ENCODE measurements at regions not wholly inside any gene's neighbourhood (a gene's known extent, or its start where the extent isn't known, plus 50 kb on each side); places are given as distances from the start of the nearest gene placed in this dataset.
A peak's percentile ranks its signal among the peaks of the same experiment; 100 is the strongest.

DNA sequence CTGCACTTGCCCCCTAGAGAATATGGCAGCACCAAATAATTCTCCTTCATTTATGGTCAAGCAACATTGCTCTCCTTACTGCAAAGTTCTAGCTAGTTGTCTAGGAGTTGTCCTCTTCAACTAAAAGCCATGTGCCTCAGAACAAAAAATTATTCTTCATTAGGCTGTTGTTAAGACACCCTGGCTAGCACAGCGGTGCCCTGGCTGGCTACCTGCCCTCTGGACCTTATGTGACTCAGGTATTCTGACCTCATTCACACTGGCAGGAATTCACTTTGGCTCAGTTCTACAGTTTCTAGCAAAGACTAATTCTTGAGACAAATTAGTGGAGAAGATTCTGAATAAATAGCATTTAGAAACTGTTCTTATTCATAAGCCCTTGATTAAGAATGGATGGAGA lies 224.4 kb upstream of the KRR1 start:
- Mint-ChIP-seq H3K27ac (no peak overlapping the region), H3K4me1 (peaks cover 0 to 2% (median 0%) of the 10 kb centered on the region in 7 donors), H3K4me3 (no peak overlapping the region), H3K27me3 (no peaks in the 10 kb centered on the region), H3K9me3 (peaks cover 0 to 4% (median 0%) of the 10 kb centered on the region in 11 donors), H3K36me3 (no peaks in the 10 kb centered on the region)
- H3K36me3 ChIP-seq (ENCODE audit: control insufficient read depth in 2 of 3, insufficient read depth in 3 of 3, low read length in 3 of 3) = no peaks in the 10 kb centered on the region
- peaks cover 0 to 4% of the 10 kb centered on the region in 2 donors for H3K4me1 ChIP-seq (ENCODE audit: control insufficient read depth in 2 of 2, insufficient read depth in 2 of 2, low read length in 2 of 2)
- H3K27ac ChIP-seq (ENCODE audit: low read depth, low read length) = no peak overlapping the region
- H3K27me3 ChIP-seq (ENCODE audit: control insufficient read depth in 2 of 2, insufficient read depth in 2 of 2, low read length in 2 of 2) = no peaks in the 10 kb centered on the region
- no peak for ATAC-seq
- DNase-seq = no peak
- ChIA-PET CTCF (no interaction called here), POLR2A (no interaction called here)
- no peaks in the 10 kb centered on the region for H3K9me3 ChIP-seq (ENCODE audit: control insufficient read depth in 2 of 3, low read length in 3 of 3)
- intact Hi-C loops (cut with micrococcal nuclease) = no loop called here
- H3K4me3 ChIP-seq (ENCODE audit: low read length) = no peak overlapping the region

DNA sequence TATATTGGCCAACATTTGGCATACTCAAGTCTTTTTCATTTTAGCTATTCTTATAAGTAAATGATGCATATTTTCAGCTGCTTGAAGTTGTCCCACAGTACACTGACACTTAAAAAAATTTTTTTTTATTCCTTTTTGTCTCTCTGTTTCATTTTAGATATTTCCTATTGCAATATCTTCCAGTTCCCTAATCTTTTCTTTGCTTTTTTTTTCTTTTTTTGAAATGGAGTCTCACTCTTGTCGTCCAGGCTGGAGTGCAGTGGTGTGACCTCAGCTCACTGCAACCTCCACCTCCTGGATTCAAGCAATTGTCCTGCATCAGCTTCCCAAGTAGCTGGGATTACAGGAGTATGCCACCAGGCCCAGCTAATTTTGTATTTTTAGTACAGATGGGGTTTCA lies 217.4 kb upstream of the KRR1 start:
- DNase-seq (no peak), ATAC-seq (no peak)
- no peaks in the 10 kb centered on the region for H3K4me1 ChIP-seq (ENCODE audit: control insufficient read depth in 2 of 2, insufficient read depth in 2 of 2, low read length in 2 of 2)
- H3K36me3 ChIP-seq (ENCODE audit: control insufficient read depth in 2 of 3, insufficient read depth in 3 of 3, low read length in 3 of 3) = no peaks in the 10 kb centered on the region
- H3K27me3 Mint-ChIP-seq = peaks cover 0 to 6% (median 0%) of the 10 kb centered on the region in 5 donors
- no peak overlapping the region for H3K27ac ChIP-seq (ENCODE audit: low read depth, low read length)
- peaks cover 0 to 4% (median 0%) of the 10 kb centered on the region in 5 donors for H3K36me3 Mint-ChIP-seq
- peaks cover 0 to 4% (median 0%) of the 10 kb centered on the region in 11 donors for H3K9me3 Mint-ChIP-seq
- H3K4me3 Mint-ChIP-seq = no peak overlapping the region
- no peaks in the 10 kb centered on the region for H3K27me3 ChIP-seq (ENCODE audit: control insufficient read depth in 2 of 2, insufficient read depth in 2 of 2, low read length in 2 of 2)
- POLR2A ChIA-PET = no interaction called here
- no peak overlapping the region for H3K27ac Mint-ChIP-seq
- H3K4me3 ChIP-seq (ENCODE audit: low read length) = no peak overlapping the region
- CTCF ChIA-PET = no interaction called here
- H3K4me1 Mint-ChIP-seq = no peaks in the 10 kb centered on the region
- intact Hi-C loops (cut with micrococcal nuclease) = no loop called here
- H3K9me3 ChIP-seq (ENCODE audit: control insufficient read depth in 2 of 3, low read length in 3 of 3) = no peaks in the 10 kb centered on the region

DNA sequence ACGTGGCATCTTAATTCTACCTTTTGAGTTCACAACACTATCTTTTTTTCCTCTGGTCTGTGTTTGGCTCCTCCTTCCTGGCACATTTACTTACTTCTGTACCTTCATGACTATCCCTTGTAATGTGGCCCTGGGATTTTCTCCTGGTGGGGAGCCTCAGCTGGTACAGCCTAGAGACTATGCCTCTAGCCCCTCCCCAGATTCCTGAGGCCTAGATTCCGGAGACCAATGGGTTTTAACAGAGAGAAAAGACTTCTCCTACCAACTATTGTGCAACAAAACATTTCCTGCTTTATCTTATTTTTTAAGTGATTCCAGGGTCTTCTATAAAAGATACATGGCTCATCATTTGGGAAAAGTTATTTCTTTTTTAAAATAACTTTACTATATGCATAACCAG lies 216.2 kb upstream of the KRR1 start:
- peaks cover 0 to 5% (median 0%) of the 10 kb centered on the region in 5 donors for H3K36me3 Mint-ChIP-seq
- no peaks in the 10 kb centered on the region for H3K36me3 ChIP-seq (ENCODE audit: control insufficient read depth in 2 of 3, insufficient read depth in 3 of 3, low read length in 3 of 3)
- H3K27me3 Mint-ChIP-seq = peaks cover 0 to 6% (median 0%) of the 10 kb centered on the region in 5 donors
- ChIA-PET CTCF (no interaction called here), POLR2A (interaction anchor here (0.7 kb wide), 1 partner anchor 334 kb away, joined by 3 read pairs; no protein-coding TSS in a partner anchor)
- H3K9me3 Mint-ChIP-seq = peaks cover 0 to 3% (median 0%) of the 10 kb centered on the region in 11 donors
- no peaks in the 10 kb centered on the region for H3K27me3 ChIP-seq (ENCODE audit: control insufficient read depth in 2 of 2, insufficient read depth in 2 of 2, low read length in 2 of 2)
- H3K27ac ChIP-seq (ENCODE audit: low read depth, low read length) = no peak overlapping the region
- no peaks in the 10 kb centered on the region for H3K9me3 ChIP-seq (ENCODE audit: control insufficient read depth in 2 of 3, low read length in 3 of 3)
- H3K4me3 Mint-ChIP-seq = no peak overlapping the region
- no peak overlapping the region for H3K4me3 ChIP-seq (ENCODE audit: low read length)
- peaks cover 6 to 11% (median 9%) of the 10 kb centered on the region in 7 donors for H3K4me1 Mint-ChIP-seq
- intact Hi-C loops (cut with micrococcal nuclease) = no loop called here
- peak overlapping the region in 1 of 9 donors; percentile 41 for H3K27ac Mint-ChIP-seq
- ATAC-seq (no peak), DNase-seq (no peak)
- H3K4me1 ChIP-seq (ENCODE audit: control insufficient read depth in 2 of 2, insufficient read depth in 2 of 2, low read length in 2 of 2) = peaks cover 3 to 7% of the 10 kb centered on the region in 2 donors

DNA sequence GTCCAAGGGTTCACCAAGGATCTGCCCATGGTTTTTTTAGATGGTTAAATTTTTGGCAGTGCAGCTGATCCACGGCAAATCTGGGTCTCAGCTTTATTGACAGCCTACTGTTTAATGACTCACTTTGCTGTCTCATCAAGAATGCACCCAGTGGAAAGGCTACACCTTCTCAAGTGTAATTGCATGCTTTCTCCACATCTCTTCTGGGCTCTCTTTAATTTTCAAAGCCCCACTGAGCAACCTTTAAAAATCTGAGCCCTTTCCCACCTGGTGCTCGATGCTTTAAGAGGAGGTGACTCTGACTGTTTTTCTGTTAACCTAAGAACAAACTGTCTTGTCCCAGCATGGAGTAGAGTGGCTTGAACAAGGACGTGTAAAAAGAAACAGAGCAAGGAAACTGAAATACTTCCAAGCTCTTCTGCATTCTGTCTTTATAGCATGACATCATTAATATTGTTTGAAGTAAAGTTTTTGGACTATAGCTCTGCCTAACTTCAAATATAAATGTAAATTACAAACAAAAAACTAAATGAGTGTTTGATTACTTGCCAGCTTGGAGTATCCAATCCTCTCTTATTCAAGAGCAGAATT lies 214.2 kb upstream of the KRR1 start:
- no peaks in the 10 kb centered on the region for H3K36me3 ChIP-seq (ENCODE audit: control insufficient read depth in 2 of 3, insufficient read depth in 3 of 3, low read length in 3 of 3)
- H3K4me3 ChIP-seq (ENCODE audit: low read length) = no peak overlapping the region
- H3K36me3 Mint-ChIP-seq = peaks cover 0 to 5% (median 0%) of the 10 kb centered on the region in 5 donors
- intact Hi-C loops (cut with micrococcal nuclease) = no loop called here
- DNase-seq (no peak), ATAC-seq (no peak)
- H3K27me3 ChIP-seq (ENCODE audit: control insufficient read depth in 2 of 2, insufficient read depth in 2 of 2, low read length in 2 of 2) = no peaks in the 10 kb centered on the region
- H3K4me1 ChIP-seq (ENCODE audit: control insufficient read depth in 2 of 2, insufficient read depth in 2 of 2, low read length in 2 of 2) = peaks cover 3 to 7% of the 10 kb centered on the region in 2 donors
- CTCF ChIA-PET = interaction anchor here (0.8 kb wide), 1 partner anchor 15 kb away, joined by 3 read pairs; no protein-coding TSS in a partner anchor
- H3K4me3 Mint-ChIP-seq = no peak overlapping the region
- no peak overlapping the region for H3K27ac Mint-ChIP-seq
- peaks cover 11 to 18% (median 13%) of the 10 kb centered on the region in 7 donors for H3K4me1 Mint-ChIP-seq
- peaks cover 0 to 6% (median 0%) of the 10 kb centered on the region in 5 donors for H3K27me3 Mint-ChIP-seq
- H3K9me3 Mint-ChIP-seq = peaks cover 0 to 3% (median 0%) of the 10 kb centered on the region in 11 donors
- POLR2A ChIA-PET = no interaction called here
- H3K9me3 ChIP-seq (ENCODE audit: control insufficient read depth in 2 of 3, low read length in 3 of 3) = no peaks in the 10 kb centered on the region
- no peak overlapping the region for H3K27ac ChIP-seq (ENCODE audit: low read depth, low read length)

DNA sequence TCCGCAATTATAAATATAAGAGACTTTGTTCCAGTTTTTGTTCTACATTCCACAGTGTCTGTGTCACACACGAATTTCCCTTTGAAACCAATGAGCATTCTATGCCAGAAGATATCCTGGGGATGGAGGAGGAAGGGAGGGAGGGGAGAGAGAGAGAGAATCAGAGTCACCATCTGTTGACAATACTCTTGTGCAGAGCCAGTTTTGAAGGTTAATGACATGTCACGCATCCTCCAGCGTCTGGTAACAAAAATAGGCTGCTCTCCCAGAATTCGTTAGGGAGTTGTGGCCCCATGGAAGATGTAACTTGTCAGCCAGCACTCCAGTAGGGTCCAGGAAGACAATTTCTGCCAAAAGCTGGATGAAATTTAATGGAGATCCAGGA lies 213.5 kb upstream of the KRR1 start:
- intact Hi-C loops (cut with micrococcal nuclease) = loop anchor here (5.0 kb wide), 2 partner anchors 212 to 307 kb away; partner anchors contain the start of gene PHLDA1 (in 2 of the 2)
- no peaks in the 10 kb centered on the region for H3K27me3 ChIP-seq (ENCODE audit: control insufficient read depth in 2 of 2, insufficient read depth in 2 of 2, low read length in 2 of 2)
- peaks cover 0 to 3% (median 0%) of the 10 kb centered on the region in 11 donors for H3K9me3 Mint-ChIP-seq

DNA sequence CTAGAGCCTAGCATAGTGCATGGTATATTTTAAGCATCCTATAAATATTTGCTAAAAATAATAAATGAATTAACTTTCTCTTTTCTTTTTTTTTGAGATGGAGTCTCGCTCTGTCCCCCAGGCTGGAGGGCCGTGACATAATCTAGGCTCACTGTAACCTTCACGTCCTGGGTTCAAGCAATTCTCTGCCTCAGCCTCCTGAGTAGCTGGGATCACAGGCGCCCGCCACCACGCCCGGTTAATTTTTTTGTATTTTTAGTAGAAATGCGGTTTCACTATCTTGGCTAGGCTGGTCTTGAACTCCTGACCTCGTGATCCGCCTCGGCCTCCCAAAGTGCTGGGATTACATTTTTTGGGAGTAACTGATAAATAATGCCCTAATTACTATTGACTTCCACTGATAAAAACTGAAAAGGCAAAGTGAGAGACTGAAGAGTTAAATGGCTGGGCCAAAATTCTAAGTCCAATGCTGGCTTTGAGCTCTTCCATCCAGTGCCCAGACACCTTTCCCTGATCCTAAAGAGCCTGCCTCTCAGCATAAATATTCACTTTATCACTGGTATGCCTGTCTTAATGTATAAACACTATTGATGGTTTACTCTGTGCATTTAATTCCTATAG lies 213.0 kb upstream of the KRR1 start:
- H3K4me1 ChIP-seq (ENCODE audit: control insufficient read depth in 2 of 2, insufficient read depth in 2 of 2, low read length in 2 of 2) = peaks cover 3 to 7% of the 10 kb centered on the region in 2 donors
- intact Hi-C loops (cut with micrococcal nuclease) = loop anchor here (5.0 kb wide), 2 partner anchors 213 to 308 kb away; partner anchors contain the start of gene PHLDA1 (in 2 of the 2)
- H3K27me3 ChIP-seq (ENCODE audit: control insufficient read depth in 2 of 2, insufficient read depth in 2 of 2, low read length in 2 of 2) = no peaks in the 10 kb centered on the region
- H3K4me3 Mint-ChIP-seq = no peak overlapping the region
- ATAC-seq (no peak), DNase-seq (no peak)
- H3K27ac ChIP-seq (ENCODE audit: low read depth, low read length) = no peak overlapping the region
- no peaks in the 10 kb centered on the region for H3K9me3 ChIP-seq (ENCODE audit: control insufficient read depth in 2 of 3, low read length in 3 of 3)
- POLR2A ChIA-PET = no interaction called here
- no peaks in the 10 kb centered on the region for H3K36me3 ChIP-seq (ENCODE audit: control insufficient read depth in 2 of 3, insufficient read depth in 3 of 3, low read length in 3 of 3)
- peaks cover 0 to 3% (median 0%) of the 10 kb centered on the region in 11 donors for H3K9me3 Mint-ChIP-seq
- H3K4me1 Mint-ChIP-seq = peaks cover 11 to 18% (median 13%) of the 10 kb centered on the region in 7 donors
- H3K4me3 ChIP-seq (ENCODE audit: low read length) = no peak overlapping the region
- no peak overlapping the region for H3K27ac Mint-ChIP-seq
- CTCF ChIA-PET = no interaction called here
- H3K27me3 Mint-ChIP-seq = peaks cover 0 to 9% (median 0%) of the 10 kb centered on the region in 5 donors
- H3K36me3 Mint-ChIP-seq = peaks cover 0 to 9% (median 0%) of the 10 kb centered on the region in 5 donors

More for the DNA sequence above, 213.5 kb upstream of the KRR1 start:
- Histone ChIP-seq H3K27ac (ENCODE audit: low read depth, low read length) (no peak overlapping the region), H3K4me3 (ENCODE audit: low read length) (no peak overlapping the region), H3K4me1 (ENCODE audit: control insufficient read depth in 2 of 2, insufficient read depth in 2 of 2, low read length in 2 of 2) (peaks cover 3 to 7% of the 10 kb centered on the region in 2 donors), H3K36me3 (ENCODE audit: control insufficient read depth in 2 of 3, insufficient read depth in 3 of 3, low read length in 3 of 3) (no peaks in the 10 kb centered on the region), H3K9me3 (ENCODE audit: control insufficient read depth in 2 of 3, low read length in 3 of 3) (no peaks in the 10 kb centered on the region)
- ChIA-PET CTCF (interaction anchor here (0.8 kb wide), 1 partner anchor 14 kb away, joined by 3 read pairs; no protein-coding TSS in a partner anchor), POLR2A (no interaction called here)
- H3K4me1 Mint-ChIP-seq = peaks cover 11 to 18% (median 13%) of the 10 kb centered on the region in 7 donors
- H3K27me3 Mint-ChIP-seq = peaks cover 0 to 9% (median 0%) of the 10 kb centered on the region in 5 donors
- H3K4me3 Mint-ChIP-seq = no peak overlapping the region
- H3K27ac Mint-ChIP-seq = no peak overlapping the region
- DNase-seq (no peak), ATAC-seq (no peak)
- peaks cover 0 to 9% (median 0%) of the 10 kb centered on the region in 5 donors for H3K36me3 Mint-ChIP-seq

Data from naive thymus-derived CD4-positive, alpha-beta T cell (primary cell).